ENCODE measurements at regions not wholly inside any gene's neighbourhood (a gene's known extent, or its start where the extent isn't known, plus 50 kb on each side); places are given as distances from the start of the nearest gene placed in this dataset.

- TF ChIP-seq POLR2A (IDR thresholded peaks at IDR 0.05; ENCODE audit: low read depth, low read length): no peak
- no peak for TF ChIP-seq ELK1 (IDR thresholded peaks at IDR 0.05; ENCODE audit: borderline replicate concordance, low read depth, low read length)
- no peak for TF ChIP-seq RFX5 (IDR thresholded peaks at IDR 0.05; ENCODE audit: low read depth, low read length)
- TF ChIP-seq NFE2L2 (IDR thresholded peaks at IDR 0.05; ENCODE audit: low read depth, low read length): no peak
- TF ChIP-seq MXI1 (IDR thresholded peaks at IDR 0.05; ENCODE audit: borderline replicate concordance, low read depth, low read length): no peak
- TF ChIP-seq FOS (IDR thresholded peaks at IDR 0.05; ENCODE audit: low read depth, low read length): no peak
- no peak for TF ChIP-seq SMC3 (IDR thresholded peaks at IDR 0.05; ENCODE audit: low read depth, low read length)
- no peak for TF ChIP-seq MAZ (IDR thresholded peaks at IDR 0.05; ENCODE audit: borderline replicate concordance, low read depth, low read length)
- no peak for TF ChIP-seq RCOR1 (IDR thresholded peaks at IDR 0.05; ENCODE audit: insufficient replicate concordance, low read length)
- no peak overlapping the region for H2BK120ac ChIP-seq (ENCODE audit: low read depth, low read length)
- H3K27ac ChIP-seq (ENCODE audit: insufficient read depth, low read length): no peak overlapping the region
- H3K23ac ChIP-seq (ENCODE audit: low read depth, low read length): no peak overlapping the region
- H3K4ac ChIP-seq (ENCODE audit: low read depth, low read length): no peak overlapping the region
- H3K36me3 ChIP-seq (ENCODE audit: control insufficient read depth, insufficient read depth, low read length): no peaks in the 10 kb centered on the region
- H2BK20ac ChIP-seq (ENCODE audit: low read depth, low read length): no peak overlapping the region
- no peak overlapping the region for H2AK9ac ChIP-seq (replicated peaks; ENCODE audit: low read depth, low read length, poor library complexity)
- BruUV-seq (replicated peaks): no TSS peak
- no peak for DNase-seq
- H2BK5ac ChIP-seq (ENCODE audit: low read depth, low read length, poor library complexity, severe bottlenecking): no peak overlapping the region
- H3K56ac ChIP-seq (ENCODE audit: extremely low read depth, insufficient read depth, low read length): no peak overlapping the region
- H4K5ac ChIP-seq (ENCODE audit: low read depth, low read length): no peak overlapping the region
- H3K27me3 ChIP-seq (ENCODE audit: control insufficient read depth, insufficient read depth, low read length): no peaks in the 10 kb centered on the region
- H4K20me1 ChIP-seq (ENCODE audit: insufficient read depth, low read length): no peaks in the 10 kb centered on the region
- no peak overlapping the region for H2AFZ ChIP-seq (replicated peaks; ENCODE audit: low read length, poor library complexity)
- no peaks in the 10 kb centered on the region for H3K9me3 ChIP-seq (ENCODE audit: control insufficient read depth, insufficient read depth, low read length)
- no peak overlapping the region for H2BK15ac ChIP-seq (ENCODE audit: low read depth, low read length)
- H3K4me1 ChIP-seq (ENCODE audit: control insufficient read depth, insufficient read depth, low read length): no peaks in the 10 kb centered on the region
- H3K4me3 ChIP-seq (ENCODE audit: insufficient read depth, low read depth, low read length): no peak overlapping the region
- H4K8ac ChIP-seq (ENCODE audit: low read depth in 2 of 2, low read length in 2 of 2): no peak overlapping the region
- intact Hi-C loops (cut with micrococcal nuclease): no loop called here
- CTCF ChIA-PET: no interaction called here
- no peaks in the 10 kb centered on the region for H3K79me1 ChIP-seq (ENCODE audit: low read depth in 1 of 2, low read length in 2 of 2)
- H4K91ac ChIP-seq (ENCODE audit: insufficient read depth, low read depth, low read length): no peak overlapping the region
- H3K18ac ChIP-seq (ENCODE audit: low read depth, low read length): no peak overlapping the region
- H3K9ac ChIP-seq (ENCODE audit: low read depth, low read length): no peak overlapping the region
- no peaks in the 10 kb centered on the region for H3K9me1 ChIP-seq (ENCODE audit: insufficient read depth, low read length)
- no peak overlapping the region for H3K4me2 ChIP-seq (ENCODE audit: low read depth, low read length)
- POLR2A ChIA-PET (ENCODE audit: unreplicated experiment): no interaction called here
- ATAC-seq (ENCODE audit: low read depth): no peak
- no peak overlapping the region for H2AK5ac ChIP-seq (ENCODE audit: low read depth, low read length)
- dilution Hi-C loops (cut with HindIII; ENCODE audit: low sequenced_read_pairs, unreplicated experiment): no loop called here
- no peak overlapping the region for H3K14ac ChIP-seq (replicated peaks; ENCODE audit: low read depth, low read length)
- in situ Hi-C loops (cut with MboI; ENCODE audit: low sequenced_read_pairs): no loop called here
Measured at GRCh38 chr2:223386189-223386588, 216.0 kb downstream of the SCG2 start.

All from IMR-90 (cell line).